OCI-LY7 (cell line): ENCODE measurements at regions not wholly inside any gene's neighbourhood (a gene's known extent, or its start where the extent isn't known, plus 50 kb on each side); places are given as distances from the start of the nearest gene placed in this dataset.

Experiments
- CTCF ChIP-seq: fragments of 200-600 bp; sonication (generic); conservative IDR thresholded peaks from 2 replicates; pipeline ENCODE4 v1.5.1; 2014; ENCODE audit warnings: mild to moderate bottlenecking, antibody characterized with exemption, low read length, moderate library complexity, mixed read lengths
- EZH2phosphoT487 ChIP-seq: fragments of 200-600 bp; sonication (generic); IDR thresholded peaks from 2 replicates; pipeline ENCODE4 v1.6.1; 2018; ENCODE audit warnings: low read depth, borderline replicate concordance, mild to moderate bottlenecking, mixed run types, antibody characterized with exemption, low read length, moderate library complexity, mixed read lengths

- TF ChIP-seq CTCF (no peak), EZH2phosphoT487 (no peak)
Measured at GRCh38 chr5:44953078-44953477, 144.3 kb downstream of the MRPS30 start.
